GM12891 (cell line): ENCODE measurements at regions not wholly inside any gene's neighbourhood (a gene's known extent, or its start where the extent isn't known, plus 50 kb on each side); places are given as distances from the start of the nearest gene placed in this dataset.

Experiments used
- POLR2A ChIP-seq: IDR thresholded peaks from 2 replicates; pipeline ENCODE4 v1.6.1; 2011; ENCODE audit warnings: low read depth, low read length, control low read depth
- POLR2AphosphoS5 ChIP-seq: IDR thresholded peaks from 2 replicates; pipeline ENCODE4 v1.6.1; 2011; ENCODE audit warnings: low read depth, low read length, control low read depth
- POU2F2 ChIP-seq: IDR thresholded peaks from 2 replicates; pipeline ENCODE4 v1.6.1; 2011; ENCODE audit warnings: low read depth, mild to moderate bottlenecking, control low read depth, low read length, moderate library complexity
- TAF1 ChIP-seq: IDR thresholded peaks from 2 replicates; pipeline ENCODE4 v1.6.1; 2011; ENCODE audit warnings: low read depth, low read length, control low read depth

GRCh38 chr3:124636863-124637296, 93.4 kb upstream of the UMPS start:
- TF ChIP-seq POLR2A, result no peak
- TF ChIP-seq TAF1, result no peak
- no peak for TF ChIP-seq POLR2AphosphoS5
- TF ChIP-seq POU2F2, result no peak
